H1 (cell line): ENCODE measurements at regions not wholly inside any gene's neighbourhood (a gene's known extent, or its start where the extent isn't known, plus 50 kb on each side); places are given as distances from the start of the nearest gene placed in this dataset.

Experiments used
- CTCF ChIA-PET: fragments of 300-600 bp; sonication (Branson Sonifier 250); formaldehyde crosslinking; loops from one replicate; lab custom pipeline; 2021; ENCODE audit not compliant: partially characterized antibody; lab: Charles Lee
- POLR2A ChIA-PET: fragments of 300-600 bp; sonication (Branson Sonifier 250); formaldehyde crosslinking; loops from one replicate; lab custom pipeline; 2021; ENCODE audit warnings: inconsistent platforms; ENCODE audit not compliant: partially characterized antibody; lab: Charles Lee
- DNase-seq, 2 experiments: peaks; one replicate each; pipeline versions ENCODE4 v3.0.0 to v3.0.0-alpha.2; 2010 to 2022; ENCODE audit warnings: low spot score in 2 of 2, low read depth in 1 of 2, mixed read lengths in 1 of 2
- FAIRE-seq: peaks from 2 replicates; lab custom pipeline; 2011; peaks lifted over from hg19 to GRCh38; lab: Jason Lieb, UNC
- H2AFZ ChIP-seq: 2 replicates; pipeline ENCODE4 v1.8.1; 2012; ENCODE audit warnings: low read length, inconsistent platforms
- H2AK5ac ChIP-seq: 2 replicates; pipeline ENCODE4 v1.6.1; 2013; ENCODE audit warnings: low read depth, low read length
- H2BK120ac ChIP-seq: replicated peaks from 2 replicates; pipeline ENCODE3; 2013; ENCODE audit warnings: low read depth, low read length, inconsistent platforms
- H2BK12ac ChIP-seq: 2 replicates; pipeline ENCODE4 v1.6.1; 2013; ENCODE audit warnings: low read depth, low read length
- H2BK15ac ChIP-seq: 2 replicates; pipeline ENCODE4 v1.6.1; 2013; ENCODE audit warnings: low read length
- H2BK20ac ChIP-seq: 2 replicates; pipeline ENCODE4 v1.6.1; 2013; ENCODE audit warnings: low read length
- H2BK5ac ChIP-seq: 2 replicates; pipeline ENCODE4 v1.6.1; 2013; ENCODE audit warnings: low read depth, low read length
- H3K14ac ChIP-seq: 2 replicates; pipeline ENCODE4 v1.6.1; 2013; ENCODE audit warnings: inconsistent platforms; ENCODE audit not compliant: insufficient read length
- H3K18ac ChIP-seq: 2 replicates; pipeline ENCODE4 v1.6.1; 2013; ENCODE audit warnings: low read length; ENCODE audit errors: extremely low read depth
- H3K23ac ChIP-seq: 2 replicates; pipeline ENCODE4 v1.6.1; 2013; ENCODE audit warnings: inconsistent platforms; ENCODE audit not compliant: insufficient read length
- H3K23me2 ChIP-seq: 2 replicates; pipeline ENCODE4 v1.6.1; 2013; ENCODE audit warnings: low read depth, low read length
- H3K27ac ChIP-seq: 2 replicates; pipeline ENCODE4 v1.6.1; 2011; ENCODE audit warnings: low read depth, low read length, inconsistent platforms
- H3K27me3 ChIP-seq, 4 experiments: replicated peaks in 1 of 4; 1 replicate in 1 of 4; 2 replicates in 3 of 4; pipeline versions ENCODE4 v1.6.1 to v1.8.1; 2011 to 2013; ENCODE audit warnings: low read length in 3 of 4, mild to moderate bottlenecking in 3 of 4, inconsistent platforms in 2 of 4, mixed read lengths in 2 of 4, moderate library complexity in 1 of 4; ENCODE audit not compliant: control insufficient read depth in 3 of 4, insufficient read depth in 3 of 4; ENCODE audit errors: extremely low read depth in 1 of 4
- H3K36me3 ChIP-seq, 4 experiments: 2 replicates each; pipeline versions ENCODE4 v1.6.1 to v1.8.1; 2011 to 2013; ENCODE audit warnings: mild to moderate bottlenecking in 4 of 4, low read length in 3 of 4, moderate library complexity in 2 of 4, control low read depth in 1 of 4, inconsistent platforms in 1 of 4; ENCODE audit not compliant: insufficient read depth in 4 of 4, control insufficient read depth in 2 of 4
- H3K4ac ChIP-seq: replicated peaks from 2 replicates; pipeline ENCODE3; 2013; ENCODE audit warnings: low read length, low read depth, mixed read lengths, inconsistent platforms; ENCODE audit not compliant: insufficient read length
- H3K4me1 ChIP-seq, 4 experiments: replicated peaks in 1 of 4; 1 replicate in 1 of 4; 2 replicates in 3 of 4; pipeline versions ENCODE4 v1.6.1 to v1.8.1; 2011 to 2013; ENCODE audit warnings: low read length in 3 of 4, inconsistent platforms in 2 of 4, mixed read lengths in 1 of 4; ENCODE audit not compliant: insufficient read depth in 4 of 4, control insufficient read depth in 3 of 4
- H3K4me2 ChIP-seq, 2 experiments: 2 replicates each; pipeline versions ENCODE4 v1.6.1 to v1.8.1; 2011 to 2013; ENCODE audit warnings: low read depth in 2 of 2, low read length in 2 of 2, control low read depth in 1 of 2, inconsistent platforms in 1 of 2, mild to moderate bottlenecking in 1 of 2; ENCODE audit not compliant: insufficient read depth in 1 of 2
- H3K4me3 ChIP-seq, 4 experiments: fragments of 200-600, 300-600 bp in 1 of 4; sonication (generic), shearing (Covaris generic), sonication (Bioruptor Twin) in 1 of 4; 2 replicates each; pipeline versions ENCODE4 v1.5.1 to v1.8.1; 2011 to 2016; ENCODE audit warnings: low read length in 4 of 4, low read depth in 3 of 4, control low read depth in 2 of 4, inconsistent platforms in 2 of 4, mild to moderate bottlenecking in 2 of 4, mixed read lengths in 1 of 4, moderate library complexity in 1 of 4; ENCODE audit not compliant: insufficient read depth in 2 of 4; ENCODE audit errors: extremely low read depth in 1 of 4
- H3K56ac ChIP-seq: replicated peaks from 2 replicates; pipeline ENCODE3; 2013; ENCODE audit warnings: low read depth, mild to moderate bottlenecking, mixed read lengths, low read length, inconsistent platforms; ENCODE audit not compliant: insufficient read length
- H3K79me1 ChIP-seq: 2 replicates; pipeline ENCODE4 v1.6.1; 2013; ENCODE audit warnings: low read depth, low read length, control low read depth
- H3K79me2 ChIP-seq, 2 experiments: 2 replicates each; pipeline versions ENCODE4 v1.6.1 to v1.8.1; 2012 to 2013; ENCODE audit warnings: low read length in 2 of 2, mild to moderate bottlenecking in 2 of 2, inconsistent platforms in 1 of 2; ENCODE audit not compliant: insufficient read depth in 2 of 2, control insufficient read depth in 1 of 2
- H3K9ac ChIP-seq, 4 experiments: replicated peaks in 1 of 4; 1 replicate in 1 of 4; 2 replicates in 3 of 4; pipeline versions ENCODE4 v1.6.1 to v1.8.1; 2011 to 2013; ENCODE audit warnings: low read depth in 3 of 4, low read length in 3 of 4, control low read depth in 2 of 4, mild to moderate bottlenecking in 2 of 4, moderate library complexity in 2 of 4, inconsistent platforms in 1 of 4; ENCODE audit errors: extremely low read depth in 1 of 4
- H3K9me3 ChIP-seq, 2 experiments: 2 replicates each; pipeline versions ENCODE4 v1.6.1 to v1.8.1; 2012 to 2013; ENCODE audit warnings: mild to moderate bottlenecking in 2 of 2, moderate library complexity in 2 of 2, control low read depth in 1 of 2, inconsistent platforms in 1 of 2, low read depth in 1 of 2, low read length in 1 of 2, mixed read lengths in 1 of 2; ENCODE audit not compliant: insufficient read depth in 2 of 2
- H4K20me1 ChIP-seq, 2 experiments: replicated peaks in 1 of 2; 2 replicates each; pipeline versions ENCODE3 to v1.8.1; 2011 to 2013; ENCODE audit warnings: inconsistent platforms in 2 of 2, low read length in 2 of 2, mild to moderate bottlenecking in 1 of 2; ENCODE audit not compliant: insufficient read depth in 2 of 2, control insufficient read depth in 1 of 2
- H4K5ac ChIP-seq: 2 replicates; pipeline ENCODE4 v1.6.1; 2013; ENCODE audit warnings: low read length, low read depth, mixed read lengths, inconsistent platforms; ENCODE audit not compliant: insufficient read length
- H4K8ac ChIP-seq: 2 replicates; pipeline ENCODE4 v1.8.0; 2013; ENCODE audit warnings: mild to moderate bottlenecking, moderate library complexity, low read length, inconsistent platforms; ENCODE audit not compliant: insufficient read depth; ENCODE audit errors: extremely low read depth
- H4K91ac ChIP-seq: replicated peaks from 2 replicates; pipeline ENCODE3; 2013; ENCODE audit warnings: low read length, mixed read lengths, inconsistent platforms; ENCODE audit not compliant: insufficient read length
- KDM5A ChIP-seq: fragments of 200-600 bp; IDR thresholded peaks from 2 replicates; pipeline ENCODE4 v1.7.1; 2012; ENCODE audit warnings: mild to moderate bottlenecking, low read length, inconsistent platforms, mixed read lengths
- RNF2 ChIP-seq: fragments of 200-900, 300-1000 bp; sonication (generic); IDR thresholded peaks from 2 replicates; pipeline ENCODE4 v1.7.1; 2016; ENCODE audit warnings: borderline replicate concordance, low read depth, mild to moderate bottlenecking, antibody characterized with exemption, low read length; ENCODE audit not compliant: poor library complexity, severe bottlenecking; ENCODE audit errors: missing control alignments
- RXRA ChIP-seq: IDR thresholded peaks from 2 replicates; pipeline ENCODE4 v1.6.1; 2011; ENCODE audit warnings: low read depth, mild to moderate bottlenecking, low read length, moderate library complexity; ENCODE audit not compliant: insufficient read depth
- SIRT6 ChIP-seq: IDR thresholded peaks from one replicate; pipeline ENCODE4 v1.7.1; 2012; ENCODE audit warnings: low read length, inconsistent platforms
- SUZ12 ChIP-seq: fragments of 200-600 bp; sonication (generic); IDR thresholded peaks from 2 replicates; pipeline ENCODE4 v1.6.1; 2012; ENCODE audit warnings: mild to moderate bottlenecking, inconsistent platforms, low read length, moderate library complexity, mixed read lengths
- WGBS, 2 experiments: shearing (Covaris generic) in 1 of 2; methylation state at CpG; one replicate each; pipeline versions ENCODE4 v1.1.6 to v1.1.7; 2013 to 2015; ENCODE audit warnings: low lambda C conversion rate in 2 of 2, mixed read lengths in 2 of 2, inconsistent platforms in 1 of 2, low coverage in 1 of 2, missing lambda C conversion rate in 1 of 2; ENCODE audit not compliant: insufficient replicate concordance in 2 of 2, insufficient coverage in 1 of 2, insufficient read length in 1 of 2; ENCODE audit errors: extremely low coverage in 1 of 2, missing lambda C conversion rate in 1 of 2; 5-methylcytosine and 5-hydroxymethylcytosine counted together

GRCh38 chr15:60183366-60183765, 179.3 kb downstream of the FOXB1 start:
- H3K27ac ChIP-seq = no peak overlapping the region

More at GRCh38 chr15:60183366-60183765, 179.3 kb downstream of the FOXB1 start:
- no peak overlapping the region for H3K56ac ChIP-seq
- H2BK20ac ChIP-seq = no peak overlapping the region
- H3K23me2 ChIP-seq = no peaks in the 10 kb centered on the region
- no peaks in the 10 kb centered on the region for H4K20me1 ChIP-seq
- H3K4me1 ChIP-seq = no peaks in the 10 kb centered on the region
- H3K18ac ChIP-seq = no peak overlapping the region
- no peak overlapping the region for H2AK5ac ChIP-seq
- H4K5ac ChIP-seq = no peak overlapping the region
- no peak overlapping the region for H3K4ac ChIP-seq
- peaks cover 0 to 1% (median 0%) of the 10 kb centered on the region in 4 experiments; a peak in 1 of 7 replicates for H3K27me3 ChIP-seq
- no peak overlapping the region for H2BK15ac ChIP-seq
- no peaks in the 10 kb centered on the region for H3K36me3 ChIP-seq
- DNase-seq (no peak), FAIRE-seq (no peak)
- H3K79me2 ChIP-seq = no peaks in the 10 kb centered on the region
- TF ChIP-seq RNF2 = no peak
- TF ChIP-seq SUZ12 = no peak
- TF ChIP-seq KDM5A = no peak
- TF ChIP-seq RXRA = no peak
- no peak for TF ChIP-seq SIRT6
- H4K91ac ChIP-seq = no peak overlapping the region
- 94% methylated on average over 6 of the region's 6 CpGs; no CpG with 5 or more reads in 1 of the 2 experiments for WGBS, 2 experiments
- CTCF ChIA-PET = interaction anchor here (0.9 to 1.3 kb wide), 3 partner anchors 9 to 431 kb away, joined by 3 to 4 read pairs (median 3); no protein-coding TSS in a partner anchor
- H3K23ac ChIP-seq = no peak overlapping the region
- no peaks in the 10 kb centered on the region for H3K79me1 ChIP-seq
- peaks cover 3% of the 10 kb centered on the region in 2 experiments; a peak in 2 of 4 replicates for H3K9me3 ChIP-seq
- H3K14ac ChIP-seq = no peak overlapping the region
- H2BK12ac ChIP-seq = no peak overlapping the region
- H3K9ac ChIP-seq = no peak overlapping the region
- no peak overlapping the region for H2BK5ac ChIP-seq
- no peak overlapping the region for H2BK120ac ChIP-seq
- no peak overlapping the region for H4K8ac ChIP-seq
- H2AFZ ChIP-seq = no peak overlapping the region
- no peak overlapping the region for H3K4me2 ChIP-seq
- H3K4me3 ChIP-seq = no peak overlapping the region
- POLR2A ChIA-PET = no interaction called here
